ENCODE measurements at regions not wholly inside any gene's neighbourhood (a gene's known extent, or its start where the extent isn't known, plus 50 kb on each side); places are given as distances from the start of the nearest gene placed in this dataset.

DNA sequence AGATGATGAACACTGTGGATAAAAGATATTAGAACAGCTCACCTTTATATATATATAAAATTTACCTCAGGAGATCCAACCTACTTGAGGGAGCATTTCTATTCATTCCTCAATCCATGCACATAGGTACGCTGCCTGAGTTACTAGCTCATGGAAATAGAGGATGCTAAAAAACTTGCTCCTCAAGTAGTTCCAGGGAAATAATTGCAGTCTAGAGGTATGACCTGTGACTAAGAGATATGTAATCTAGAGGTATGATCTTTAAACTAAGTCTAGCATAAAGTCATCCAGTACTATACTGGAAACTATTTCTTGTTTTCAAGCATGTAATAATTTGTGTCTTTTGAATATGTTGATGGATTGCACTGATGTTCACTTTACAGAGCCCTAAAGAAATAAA is 471.2 kb downstream of the TAF11L14 start:
- in situ Hi-C loops (cut with MboI; ENCODE audit: low sequenced_read_pairs) = no loop called here
- BruUV-seq (replicated peaks) = no TSS peak

More for the DNA sequence above, 471.2 kb downstream of the TAF11L14 start:
- Histone ChIP-seq H3K79me1 (ENCODE audit: low read depth in 1 of 2, low read length in 2 of 2) (no peaks in the 10 kb centered on the region), H2BK120ac (ENCODE audit: low read depth, low read length) (no peak overlapping the region), H2AK5ac (ENCODE audit: low read depth, low read length) (no peak overlapping the region), H2BK15ac (ENCODE audit: low read depth, low read length) (no peak overlapping the region), H2AFZ (replicated peaks; ENCODE audit: low read length, poor library complexity) (no peak overlapping the region), H4K8ac (ENCODE audit: low read depth in 2 of 2, low read length in 2 of 2) (no peak overlapping the region), H3K14ac (replicated peaks; ENCODE audit: low read depth, low read length) (no peak overlapping the region), H3K4me3 (ENCODE audit: insufficient read depth, low read depth, low read length) (no peak overlapping the region), H3K4me2 (ENCODE audit: low read depth, low read length) (no peak overlapping the region), H3K9ac (ENCODE audit: low read depth, low read length) (no peak overlapping the region), H4K5ac (ENCODE audit: low read depth, low read length) (no peak overlapping the region), H3K27ac (ENCODE audit: insufficient read depth, low read length) (no peak overlapping the region), H3K56ac (ENCODE audit: extremely low read depth, insufficient read depth, low read length) (no peak overlapping the region), H4K20me1 (ENCODE audit: insufficient read depth, low read length) (no peaks in the 10 kb centered on the region), H2AK9ac (replicated peaks; ENCODE audit: low read depth, low read length, poor library complexity) (no peak overlapping the region), H3K36me3 (ENCODE audit: control insufficient read depth, insufficient read depth, low read length) (no peaks in the 10 kb centered on the region), H3K9me3 (ENCODE audit: control insufficient read depth, insufficient read depth, low read length) (no peaks in the 10 kb centered on the region), H4K91ac (ENCODE audit: insufficient read depth, low read depth, low read length) (no peak overlapping the region), H3K23ac (ENCODE audit: low read depth, low read length) (no peak overlapping the region), H3K4me1 (ENCODE audit: control insufficient read depth, insufficient read depth, low read length) (no peaks in the 10 kb centered on the region), H3K4ac (ENCODE audit: low read depth, low read length) (no peak overlapping the region), H2BK5ac (ENCODE audit: low read depth, low read length, poor library complexity, severe bottlenecking) (no peak overlapping the region), H3K9me1 (ENCODE audit: insufficient read depth, low read length) (no peaks in the 10 kb centered on the region), H3K27me3 (ENCODE audit: control insufficient read depth, insufficient read depth, low read length) (no peaks in the 10 kb centered on the region), H3K18ac (ENCODE audit: low read depth, low read length) (no peak overlapping the region), H2BK20ac (ENCODE audit: low read depth, low read length) (no peak overlapping the region)
- ATAC-seq (ENCODE audit: low read depth) (no peak), DNase-seq (no peak)
- intact Hi-C loops (cut with micrococcal nuclease) = no loop called here
- ChIA-PET POLR2A (ENCODE audit: unreplicated experiment) (no interaction called here), CTCF (no interaction called here)
- dilution Hi-C loops (cut with HindIII; ENCODE audit: low sequenced_read_pairs, unreplicated experiment) = no loop called here
- TF ChIP-seq MAFK (IDR thresholded peaks at IDR 0.05; ENCODE audit: low read depth, low read length) (no peak), MXI1 (IDR thresholded peaks at IDR 0.05; ENCODE audit: borderline replicate concordance, low read depth, low read length) (no peak), SMC3 (IDR thresholded peaks at IDR 0.05; ENCODE audit: low read depth, low read length) (no peak), CHD1 (IDR thresholded peaks at IDR 0.05; ENCODE audit: low read depth, low read length) (no peak), NFE2L2 (IDR thresholded peaks at IDR 0.05; ENCODE audit: low read depth, low read length) (no peak), CEBPB (IDR thresholded peaks at IDR 0.05; ENCODE audit: low read depth, low read length) (no peak), MAZ (IDR thresholded peaks at IDR 0.05; ENCODE audit: borderline replicate concordance, low read depth, low read length) (no peak), FOS (IDR thresholded peaks at IDR 0.05; ENCODE audit: low read depth, low read length) (no peak), POLR2A (IDR thresholded peaks at IDR 0.05; ENCODE audit: low read depth, low read length) (no peak), RAD21 (IDR thresholded peaks at IDR 0.05; ENCODE audit: low read length) (no peak), BHLHE40 (IDR thresholded peaks at IDR 0.05; ENCODE audit: low read depth, low read length) (no peak), RCOR1 (IDR thresholded peaks at IDR 0.05; ENCODE audit: insufficient replicate concordance, low read length) (no peak), RFX5 (IDR thresholded peaks at IDR 0.05; ENCODE audit: low read depth, low read length) (no peak)
- TF ChIP-seq, protein P1, sequence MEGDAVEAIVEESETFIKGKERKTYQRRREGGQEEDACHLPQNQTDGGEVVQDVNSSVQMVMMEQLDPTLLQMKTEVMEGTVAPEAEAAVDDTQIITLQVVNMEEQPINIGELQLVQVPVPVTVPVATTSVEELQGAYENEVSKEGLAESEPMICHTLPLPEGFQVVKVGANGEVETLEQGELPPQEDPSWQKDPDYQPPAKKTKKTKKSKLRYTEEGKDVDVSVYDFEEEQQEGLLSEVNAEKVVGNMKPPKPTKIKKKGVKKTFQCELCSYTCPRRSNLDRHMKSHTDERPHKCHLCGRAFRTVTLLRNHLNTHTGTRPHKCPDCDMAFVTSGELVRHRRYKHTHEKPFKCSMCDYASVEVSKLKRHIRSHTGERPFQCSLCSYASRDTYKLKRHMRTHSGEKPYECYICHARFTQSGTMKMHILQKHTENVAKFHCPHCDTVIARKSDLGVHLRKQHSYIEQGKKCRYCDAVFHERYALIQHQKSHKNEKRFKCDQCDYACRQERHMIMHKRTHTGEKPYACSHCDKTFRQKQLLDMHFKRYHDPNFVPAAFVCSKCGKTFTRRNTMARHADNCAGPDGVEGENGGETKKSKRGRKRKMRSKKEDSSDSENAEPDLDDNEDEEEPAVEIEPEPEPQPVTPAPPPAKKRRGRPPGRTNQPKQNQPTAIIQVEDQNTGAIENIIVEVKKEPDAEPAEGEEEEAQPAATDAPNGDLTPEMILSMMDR (conservative IDR thresholded peaks at IDR 0.05; ENCODE audit: low read depth, low read length) = no peak
- TF ChIP-seq, protein P2, sequence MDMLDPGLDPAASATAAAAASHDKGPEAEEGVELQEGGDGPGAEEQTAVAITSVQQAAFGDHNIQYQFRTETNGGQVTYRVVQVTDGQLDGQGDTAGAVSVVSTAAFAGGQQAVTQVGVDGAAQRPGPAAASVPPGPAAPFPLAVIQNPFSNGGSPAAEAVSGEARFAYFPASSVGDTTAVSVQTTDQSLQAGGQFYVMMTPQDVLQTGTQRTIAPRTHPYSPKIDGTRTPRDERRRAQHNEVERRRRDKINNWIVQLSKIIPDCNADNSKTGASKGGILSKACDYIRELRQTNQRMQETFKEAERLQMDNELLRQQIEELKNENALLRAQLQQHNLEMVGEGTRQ (IDR thresholded peaks at IDR 0.05; ENCODE audit: low read depth, low read length) = no peak
- TF ChIP-seq, protein P3, sequence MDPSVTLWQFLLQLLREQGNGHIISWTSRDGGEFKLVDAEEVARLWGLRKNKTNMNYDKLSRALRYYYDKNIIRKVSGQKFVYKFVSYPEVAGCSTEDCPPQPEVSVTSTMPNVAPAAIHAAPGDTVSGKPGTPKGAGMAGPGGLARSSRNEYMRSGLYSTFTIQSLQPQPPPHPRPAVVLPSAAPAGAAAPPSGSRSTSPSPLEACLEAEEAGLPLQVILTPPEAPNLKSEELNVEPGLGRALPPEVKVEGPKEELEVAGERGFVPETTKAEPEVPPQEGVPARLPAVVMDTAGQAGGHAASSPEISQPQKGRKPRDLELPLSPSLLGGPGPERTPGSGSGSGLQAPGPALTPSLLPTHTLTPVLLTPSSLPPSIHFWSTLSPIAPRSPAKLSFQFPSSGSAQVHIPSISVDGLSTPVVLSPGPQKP (IDR thresholded peaks at IDR 0.05; ENCODE audit: borderline replicate concordance, low read depth, low read length) = no peak
- no CpG with 5 or more reads among the region's 1 CpG for WGBS, 2 experiments (ENCODE audit: extremely low coverage in 2 of 2, insufficient read length in 1 of 2)

All from IMR-90 (cell line).